ENCODE measurements at regions not wholly inside any gene's neighbourhood (a gene's known extent, or its start where the extent isn't known, plus 50 kb on each side); places are given as distances from the start of the nearest gene placed in this dataset.
A peak's percentile ranks its signal among the peaks of the same experiment; 100 is the strongest.
"Not testable (repeated sequence)": the region's sequence is repeated elsewhere in the genome, so short reads cannot be mapped to it uniquely, and the experiment has no call there.

DNA sequence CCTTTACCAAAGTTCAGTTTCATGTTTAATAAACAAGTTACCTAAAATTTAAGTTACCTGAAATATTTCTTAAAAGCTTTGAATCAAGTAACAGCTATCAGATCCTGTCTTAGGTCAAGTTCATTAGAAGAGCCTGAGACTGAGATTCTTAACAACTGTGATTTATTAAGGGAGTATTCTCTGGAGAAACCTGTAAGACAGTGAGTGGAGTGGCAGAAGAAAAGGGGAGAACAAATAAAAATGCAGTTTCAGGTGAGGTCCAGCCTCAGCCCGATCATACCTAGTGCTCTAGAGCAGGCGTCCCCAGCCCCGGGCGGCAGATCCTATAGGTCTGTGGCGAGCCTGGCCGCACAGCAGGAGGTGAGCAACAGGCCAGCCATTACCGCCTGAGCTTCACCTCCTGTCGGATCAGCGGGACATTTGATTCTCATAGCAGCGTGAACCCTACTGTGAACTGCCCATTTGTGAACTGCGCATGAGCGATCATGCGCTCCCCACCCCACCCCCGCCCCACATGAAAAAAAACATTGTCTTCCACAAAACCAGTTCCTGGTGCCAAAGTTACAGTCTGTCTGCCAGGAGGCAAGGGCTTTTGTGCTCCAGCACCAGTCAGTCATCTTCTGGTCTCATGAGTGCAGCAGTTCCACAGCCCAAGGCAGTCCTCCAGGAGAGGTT lies 59.2 kb upstream of the ADGRB3 start:
- DNase-seq, result no peak

DNA sequence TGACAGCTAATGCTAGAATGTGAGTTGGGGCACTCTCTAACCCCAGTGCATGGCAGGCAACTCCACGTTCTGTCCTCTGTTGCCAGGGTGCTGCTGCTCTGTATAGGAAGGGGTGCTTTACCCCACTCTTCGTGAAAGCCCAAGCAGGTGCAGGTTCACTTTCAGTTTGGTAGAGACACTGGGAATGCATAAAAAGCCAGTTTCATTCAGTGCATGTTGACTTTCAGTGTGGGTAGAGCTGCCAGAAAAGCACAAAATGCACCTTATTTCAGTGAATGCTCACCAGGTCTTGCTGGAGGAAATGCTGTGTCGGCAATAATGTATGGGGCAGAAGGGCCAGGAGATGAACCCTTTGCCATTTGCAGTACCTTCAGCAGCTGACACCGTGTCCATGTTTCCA lies 62.1 kb upstream of the ADGRB3 start:
- no peak for DNase-seq

DNA sequence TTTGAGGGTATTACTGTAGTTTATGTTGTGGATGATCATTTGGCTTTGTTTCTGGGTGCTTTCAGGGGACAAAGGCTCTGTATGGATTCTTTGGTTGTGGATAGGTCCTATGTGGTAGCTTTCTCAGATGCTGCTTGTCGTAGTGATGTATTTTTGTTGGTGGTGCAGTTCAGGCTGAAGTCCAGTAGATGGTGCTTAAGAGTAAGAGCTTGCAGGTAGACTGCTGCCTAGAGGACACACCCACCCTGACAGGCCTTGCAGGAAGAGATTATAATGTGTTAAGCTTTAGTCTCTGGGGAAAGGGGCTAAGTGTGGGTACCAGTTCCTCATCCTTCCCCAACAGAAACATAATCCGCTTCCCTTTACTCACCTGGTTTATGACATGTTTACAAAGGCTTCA lies 62.6 kb upstream of the ADGRB3 start:
- DNase-seq, result peak; percentile 59

DNA sequence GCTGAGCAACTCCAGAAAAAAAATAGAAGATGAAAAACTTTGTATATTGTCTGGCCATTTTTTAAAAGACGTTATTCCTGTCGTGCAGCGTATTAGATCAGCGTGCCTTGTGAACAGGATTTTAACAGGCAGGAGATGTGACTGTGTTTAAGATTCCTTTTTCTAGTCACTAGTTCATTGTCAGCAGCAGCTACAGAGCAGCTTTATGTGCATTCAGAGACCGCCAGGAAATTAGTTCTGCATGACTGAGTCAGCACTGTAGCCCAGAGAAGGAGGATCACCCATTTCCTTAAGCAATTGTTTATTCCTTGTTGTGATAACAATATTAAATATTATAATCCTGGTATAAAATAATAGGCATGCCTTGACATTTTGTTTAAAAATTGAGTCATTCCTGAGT lies 75.4 kb upstream of the ADGRB3 start:
- DNase-seq, result peak; percentile 34

DNA sequence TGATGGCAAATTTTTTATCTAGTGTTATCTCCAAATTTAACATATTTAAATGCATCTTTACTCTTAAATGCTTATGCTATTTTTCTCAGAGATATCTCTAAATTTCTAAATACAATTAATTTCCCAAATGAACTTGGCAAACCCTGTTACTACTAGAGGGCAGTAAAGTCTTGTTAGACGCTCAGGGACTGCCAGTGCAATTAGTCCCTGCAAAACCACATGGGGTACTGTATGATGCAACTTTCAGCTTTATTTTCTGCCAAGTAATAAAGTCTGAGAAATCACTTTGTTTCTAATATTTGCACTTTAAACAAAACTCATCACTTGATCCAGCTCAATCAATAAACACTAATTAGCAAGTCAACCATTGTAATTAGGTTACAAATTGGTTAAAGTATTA lies 76.0 kb upstream of the ADGRB3 start:
- DNase-seq, result no peak

DNA sequence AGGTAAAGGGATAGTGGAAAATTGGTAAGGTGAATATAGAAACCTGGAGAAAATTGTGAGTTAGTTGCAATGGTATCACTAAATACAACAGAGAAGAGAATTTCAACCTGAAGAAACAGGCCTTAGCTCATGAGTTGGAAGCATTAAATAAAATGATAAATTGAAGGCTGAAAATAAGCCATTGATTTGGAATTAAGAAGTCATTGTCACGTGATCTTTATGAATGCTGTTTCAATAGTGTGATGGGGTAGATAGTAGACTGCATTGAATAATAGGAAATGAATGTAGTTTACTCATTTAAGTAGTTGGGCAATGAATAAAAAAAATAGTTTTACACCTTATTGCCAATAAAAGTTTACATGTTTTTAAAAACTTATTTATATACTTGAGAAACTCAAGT lies 88.5 kb upstream of the ADGRB3 start:
- DNase-seq, result no peak

DNA sequence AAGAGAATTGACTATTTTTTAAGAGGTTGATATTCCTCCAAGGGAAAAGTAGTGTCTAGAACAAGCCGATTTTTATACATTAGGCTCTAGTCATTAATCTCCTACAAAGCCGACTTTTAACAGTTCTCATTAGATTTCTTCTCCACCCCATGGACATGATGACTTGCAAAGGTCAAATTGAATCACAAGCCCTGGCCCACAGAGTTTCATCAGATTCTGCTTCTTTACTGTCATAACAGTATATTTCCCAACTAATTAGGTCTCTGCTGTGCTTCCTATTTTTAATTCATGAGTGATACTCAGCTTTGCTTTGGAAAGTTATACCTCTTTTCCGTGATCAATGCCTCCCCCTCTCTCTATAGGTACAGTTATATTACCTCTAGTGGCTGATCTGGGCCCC lies 90.6 kb upstream of the ADGRB3 start:
- DNase-seq, result no peak

DNA sequence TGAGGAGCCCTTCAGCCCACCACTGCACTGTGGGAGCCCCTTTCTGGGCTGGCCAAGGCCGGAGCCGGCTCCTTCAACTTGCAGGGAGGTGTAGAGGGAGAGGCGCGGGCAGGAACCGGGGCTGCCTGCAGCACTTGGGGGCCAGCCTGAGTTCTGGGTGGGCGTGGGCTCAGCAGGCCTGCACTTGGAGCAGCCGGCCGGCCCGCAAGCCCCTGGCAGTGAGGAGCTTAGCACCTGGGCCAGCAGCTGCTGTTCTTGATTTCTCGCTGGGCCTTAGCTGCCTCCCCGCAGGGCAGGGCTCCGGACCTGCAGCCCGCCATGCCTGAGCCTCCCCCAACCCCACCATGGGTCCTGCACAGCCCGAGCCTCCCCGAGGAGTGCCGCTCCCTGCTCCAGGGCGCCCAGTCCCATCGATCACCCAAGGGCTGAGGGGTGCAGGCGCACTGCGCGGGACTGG lies 101.7 kb upstream of the ADGRB3 start:
- no peak for DNase-seq

DNA sequence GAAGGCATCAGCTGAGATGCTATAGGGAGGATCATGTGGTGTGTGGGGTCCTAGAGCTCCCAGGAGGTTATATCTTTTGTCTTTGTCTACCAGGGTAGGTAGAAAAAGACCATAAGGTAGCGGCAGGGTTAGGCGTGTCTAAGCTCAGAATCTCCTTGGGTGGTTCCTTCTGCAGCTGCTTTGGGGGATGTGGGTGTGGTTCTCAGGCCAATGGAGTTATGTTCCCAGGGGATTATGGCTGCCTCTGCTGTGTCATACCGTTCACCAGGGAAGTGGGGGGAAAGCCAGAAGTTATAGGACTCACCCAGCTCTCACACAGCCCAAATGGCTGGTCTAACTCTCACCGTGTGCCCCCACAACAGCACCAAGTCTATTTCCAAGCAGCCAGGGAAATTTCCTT lies 107.4 kb upstream of the ADGRB3 start:
- DNase-seq, result no peak

DNA sequence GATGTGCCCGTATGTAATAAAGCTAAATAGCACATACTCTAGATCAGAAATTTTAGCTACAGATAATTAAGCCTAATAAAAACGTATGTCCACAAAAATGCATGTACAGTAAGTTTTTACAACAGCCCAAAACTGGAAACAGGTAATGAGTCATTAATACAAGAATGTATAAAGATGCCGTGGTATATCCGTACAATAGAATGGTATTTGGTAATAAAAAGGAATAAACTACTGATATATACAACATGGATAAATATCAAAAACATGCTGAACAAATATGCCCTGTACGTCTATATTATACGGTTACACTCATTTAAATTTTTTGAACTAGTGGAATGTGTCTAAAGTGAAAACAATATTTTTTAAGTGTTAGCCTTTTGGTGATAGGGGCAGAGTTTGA lies 128.2 kb upstream of the ADGRB3 start:
- no peak for DNase-seq

DNA sequence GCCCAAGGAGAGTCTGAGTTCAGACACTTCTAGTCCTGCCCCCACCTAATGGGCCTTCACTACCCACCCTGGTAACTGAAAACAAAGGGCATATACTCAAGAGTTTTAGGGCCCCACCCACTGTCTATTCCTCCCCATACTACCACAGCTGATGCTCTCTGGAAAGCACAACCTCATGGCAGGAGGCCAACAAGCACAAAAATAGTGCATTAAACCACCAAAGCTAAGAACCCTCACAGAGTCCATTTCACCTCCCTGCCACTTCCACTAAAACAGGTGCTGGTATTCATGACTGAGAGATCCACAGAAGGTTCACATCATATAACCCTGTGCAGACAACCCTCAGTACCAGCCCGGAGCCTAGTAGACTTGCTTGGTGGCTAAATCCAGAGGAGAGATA lies 132.1 kb upstream of the ADGRB3 start:
- no peak for DNase-seq

DNA sequence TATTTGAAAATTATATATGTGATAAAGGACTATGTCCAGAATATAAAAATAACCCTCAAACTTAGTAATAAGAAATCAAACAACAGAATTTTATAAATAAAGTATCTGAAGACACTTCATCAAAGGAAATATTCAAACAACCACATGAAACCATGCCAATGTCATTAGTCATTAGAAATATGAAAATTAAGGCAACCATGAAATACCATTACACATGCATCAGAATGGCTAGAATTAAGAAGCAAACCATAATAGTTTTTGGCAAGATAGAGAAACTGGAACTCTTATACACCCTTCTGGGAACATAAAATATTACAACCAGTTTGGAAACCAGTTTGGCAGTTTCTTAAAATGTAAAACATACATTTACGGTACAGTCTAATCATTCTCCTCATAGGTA lies 137.2 kb upstream of the ADGRB3 start:
- no peak for DNase-seq

DNA sequence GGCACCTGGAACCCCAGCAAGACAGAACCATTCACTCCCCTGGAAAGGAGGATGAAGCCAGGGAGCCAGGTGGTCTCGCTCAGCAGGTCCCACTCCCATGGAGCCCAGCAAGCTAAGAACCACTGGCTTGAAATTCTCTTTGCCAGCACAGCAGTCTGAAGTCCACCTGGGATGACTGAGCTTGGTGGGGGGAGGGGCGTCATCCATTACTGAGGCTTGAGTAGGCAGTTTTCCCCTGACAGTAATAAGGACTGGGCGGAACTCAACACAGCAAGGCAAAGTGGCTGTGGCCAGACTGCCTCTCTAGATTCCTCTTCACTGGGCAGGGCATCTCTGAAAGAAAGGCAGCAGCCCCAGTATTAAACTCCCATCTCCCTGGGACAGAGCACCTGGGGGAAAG lies 140.2 kb upstream of the ADGRB3 start:
- DNase-seq, result not testable (repeated sequence)

DNA sequence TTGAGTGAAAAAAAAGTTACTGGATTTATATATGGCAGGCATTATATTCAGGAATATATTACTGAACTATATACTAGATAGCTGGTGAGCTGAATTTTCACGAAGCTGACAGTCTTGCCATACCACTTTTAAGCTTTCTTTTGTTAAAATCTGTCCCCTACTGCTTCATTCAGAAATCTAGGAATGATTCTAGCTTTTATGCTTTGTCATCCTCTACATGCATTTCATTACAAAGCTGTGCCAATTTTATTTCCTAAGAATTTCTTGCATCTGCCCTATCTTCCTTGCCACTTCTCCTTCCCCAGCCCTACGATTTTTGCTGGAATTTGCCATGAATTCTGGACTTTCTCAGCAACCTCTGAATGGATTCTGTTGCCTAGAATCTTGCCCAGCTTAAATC lies 158.5 kb upstream of the ADGRB3 start:
- DNase-seq, result no peak

DNA sequence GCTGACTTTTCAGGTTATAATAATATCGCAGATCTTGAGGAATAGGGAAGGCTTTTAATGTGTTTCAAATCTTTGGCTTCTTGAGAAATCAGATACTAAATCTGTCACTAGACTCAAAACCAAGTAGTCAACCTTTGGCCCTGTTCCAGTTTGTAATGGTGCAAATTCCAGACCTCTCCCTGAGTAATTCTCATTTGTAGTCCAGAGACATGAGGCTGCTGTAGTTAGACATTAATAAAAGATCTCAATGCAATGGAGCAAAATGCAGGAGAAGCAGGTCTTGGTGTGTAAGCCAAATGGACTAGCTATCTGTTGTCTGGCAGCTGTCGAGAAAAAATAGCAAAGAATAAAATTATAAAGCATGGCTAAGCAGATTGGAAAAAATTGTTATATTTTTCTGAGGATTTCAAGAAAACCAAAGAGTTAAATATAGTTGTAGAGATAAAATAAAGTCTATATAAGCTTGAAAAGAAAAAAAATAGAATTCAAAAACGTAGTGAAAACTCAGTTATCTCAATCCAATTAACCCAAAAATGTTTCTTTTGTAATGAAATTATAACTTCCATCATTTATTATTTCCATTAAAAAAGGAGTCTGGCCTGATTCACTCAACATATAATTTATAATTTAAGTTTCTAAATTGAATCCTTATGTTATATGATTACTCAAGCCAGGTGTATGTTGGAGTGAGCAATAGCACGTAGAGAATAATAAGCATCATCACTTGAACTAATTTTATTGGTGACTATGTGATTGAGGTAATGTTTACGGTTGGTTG lies 161.5 kb upstream of the ADGRB3 start:
- DNase-seq, result no peak

DNA sequence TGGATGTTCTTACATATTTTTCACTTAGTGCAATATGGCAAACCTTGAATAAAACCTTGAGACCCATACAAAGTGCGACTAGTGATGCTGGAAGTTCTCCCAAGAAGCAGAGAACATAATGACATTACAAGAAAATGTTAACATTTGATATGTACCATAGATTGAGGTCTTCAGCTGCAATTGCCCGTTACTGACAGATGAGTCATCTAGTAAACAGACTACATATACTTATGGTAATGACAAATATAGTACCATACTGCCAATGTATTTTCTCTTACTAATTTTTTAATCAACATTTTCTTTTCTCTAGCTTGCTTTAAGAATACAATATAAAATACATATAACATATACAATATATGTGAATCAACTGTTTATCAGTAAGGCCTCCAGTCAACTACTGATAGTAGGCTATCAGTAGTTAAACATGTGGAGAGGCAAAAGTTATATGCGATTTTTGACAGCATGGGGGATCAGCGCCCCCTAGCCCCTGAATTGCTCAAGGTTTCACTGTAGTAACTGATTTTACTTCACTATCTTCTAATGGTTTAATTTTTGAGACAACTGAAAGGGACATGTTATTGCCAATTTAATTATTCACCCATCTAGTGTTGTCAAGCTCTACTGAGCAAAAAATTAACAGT lies 166.7 kb upstream of the ADGRB3 start:
- DNase-seq, result no peak

DNA sequence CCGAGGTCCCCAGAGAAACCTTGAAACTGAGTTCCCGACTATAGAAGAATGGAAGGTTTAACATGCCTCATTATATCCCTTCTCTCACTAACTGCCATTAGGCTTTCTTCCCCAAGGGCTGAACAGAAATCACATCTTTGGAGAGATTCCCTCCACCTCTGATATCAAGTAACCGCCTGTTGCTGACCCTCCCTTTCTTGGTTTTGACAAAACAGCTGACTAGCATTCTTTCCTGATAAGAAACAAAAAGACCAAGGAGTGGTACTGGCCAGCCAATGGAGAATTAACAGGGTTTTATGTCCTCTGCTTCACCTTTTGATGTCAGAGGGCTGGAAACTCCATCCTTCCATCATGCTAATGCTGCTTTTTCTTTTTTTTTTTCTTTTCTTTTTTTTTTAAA lies 176.6 kb upstream of the ADGRB3 start:
- no peak for DNase-seq

DNA sequence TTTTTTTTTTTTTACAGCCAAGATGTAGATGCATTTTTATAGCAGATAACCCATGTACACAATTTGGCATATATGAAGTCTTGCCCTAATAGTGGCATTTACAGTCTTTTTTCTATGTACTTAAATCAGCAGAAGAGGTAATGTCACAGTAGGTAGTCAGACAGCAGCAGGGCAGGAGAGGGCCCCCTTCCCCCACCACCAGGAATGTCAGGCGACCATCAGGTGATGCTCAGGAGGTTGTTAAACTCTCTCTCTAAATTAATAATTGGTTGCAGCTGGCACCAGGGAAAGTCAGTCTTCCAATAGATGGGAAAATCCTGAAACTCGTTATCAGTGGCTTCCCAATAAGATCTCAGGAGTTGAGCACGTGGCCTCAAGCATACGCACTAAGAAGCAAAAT lies 188.0 kb upstream of the ADGRB3 start:
- DNase-seq, result no peak

DNA sequence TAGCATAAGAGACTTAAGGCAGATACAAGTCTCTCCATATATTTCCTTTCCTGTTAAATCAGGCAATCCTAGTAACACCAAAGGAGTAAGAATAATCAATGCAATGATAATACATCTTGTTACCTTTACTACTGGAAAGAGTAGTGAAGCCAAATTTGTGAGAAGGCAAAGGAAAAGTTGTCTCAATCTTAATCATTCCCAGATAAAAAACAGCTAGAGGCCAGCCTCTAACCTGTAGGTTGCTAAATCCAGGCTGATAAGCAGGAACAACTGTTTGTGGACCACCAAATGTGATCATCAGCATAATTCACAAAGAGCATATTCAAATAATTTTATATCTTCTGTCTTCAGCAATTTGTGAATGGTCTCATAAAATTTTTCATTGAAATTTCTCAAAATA lies 189.2 kb upstream of the ADGRB3 start:
- DNase-seq, result no peak

DNA sequence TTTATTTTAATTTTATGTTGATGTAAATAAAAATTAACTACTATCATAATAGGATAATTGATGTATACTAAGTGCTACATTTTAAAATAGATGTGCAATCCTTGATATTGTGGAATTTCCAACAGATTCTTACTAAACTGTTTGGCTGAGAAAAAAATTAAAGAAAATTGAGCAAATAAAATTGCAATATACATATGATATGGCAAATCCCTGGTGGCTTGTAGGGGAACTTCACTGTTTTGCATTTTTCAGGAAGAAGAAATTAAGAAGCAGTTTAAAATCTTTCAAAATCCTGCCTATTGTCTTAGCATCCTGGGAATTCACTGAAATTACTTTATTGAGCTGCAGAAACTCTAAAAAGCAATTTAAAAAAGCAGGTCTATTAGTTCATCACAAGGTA lies 191.4 kb upstream of the ADGRB3 start:
- DNase-seq, result no peak

DNA sequence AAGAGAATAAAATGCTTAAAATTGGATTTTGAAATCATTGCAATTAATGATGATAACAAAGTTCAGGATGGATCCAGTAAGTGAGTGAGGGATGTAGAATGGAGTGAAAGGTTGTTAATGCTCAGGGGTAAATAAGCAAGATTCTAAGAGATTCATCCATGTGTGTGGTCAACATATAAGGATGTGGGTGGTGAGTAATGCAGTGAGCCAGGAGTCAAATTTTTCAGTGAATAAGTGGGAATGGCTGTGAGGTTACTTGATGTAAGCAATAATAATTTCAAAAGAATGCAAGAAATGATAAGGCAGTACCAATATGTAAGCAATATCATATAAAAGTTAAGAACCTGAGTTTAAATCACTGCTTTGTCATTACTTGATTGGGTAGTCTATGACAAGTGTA lies 207.5 kb upstream of the ADGRB3 start:
- DNase-seq, result no peak

DNA sequence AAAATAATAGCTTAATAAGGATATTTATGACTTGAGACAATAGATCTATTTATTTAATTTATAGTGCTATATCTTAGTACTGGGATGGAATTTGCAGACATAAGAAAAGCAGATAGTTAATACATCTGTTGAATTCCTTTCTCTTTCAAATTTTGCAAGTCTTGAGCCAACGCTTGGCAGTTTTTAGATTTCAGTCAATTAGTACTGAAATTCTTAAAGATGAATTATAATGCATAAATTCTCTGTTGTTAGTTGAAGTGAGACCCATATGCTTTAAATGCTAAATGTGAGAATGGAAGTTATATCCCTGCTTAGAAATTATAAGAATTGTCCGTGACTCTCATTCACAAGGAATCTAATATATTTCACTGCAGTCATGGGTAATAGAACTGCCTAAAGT lies 225.1 kb upstream of the ADGRB3 start:
- DNase-seq, result no peak

DNA sequence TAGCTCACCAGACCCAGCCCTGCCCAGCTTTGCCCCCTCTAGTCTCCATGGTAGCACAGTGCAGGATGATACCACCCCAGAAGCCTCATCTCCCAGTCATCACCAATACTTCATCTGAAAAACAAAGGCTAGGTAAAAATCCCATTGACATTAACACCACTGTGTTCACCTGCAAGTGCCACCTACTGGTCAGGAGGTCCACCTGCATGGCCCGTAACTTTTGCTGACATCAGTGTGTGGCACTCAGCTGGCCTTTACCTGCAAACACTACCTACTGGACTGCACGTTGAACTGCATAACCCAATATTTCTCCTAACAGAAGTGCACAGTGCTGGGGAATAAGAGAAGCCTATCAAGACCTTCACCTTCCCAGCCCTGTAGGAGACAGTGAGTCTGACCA lies 234.7 kb upstream of the ADGRB3 start:
- DNase-seq, result no peak

DNA sequence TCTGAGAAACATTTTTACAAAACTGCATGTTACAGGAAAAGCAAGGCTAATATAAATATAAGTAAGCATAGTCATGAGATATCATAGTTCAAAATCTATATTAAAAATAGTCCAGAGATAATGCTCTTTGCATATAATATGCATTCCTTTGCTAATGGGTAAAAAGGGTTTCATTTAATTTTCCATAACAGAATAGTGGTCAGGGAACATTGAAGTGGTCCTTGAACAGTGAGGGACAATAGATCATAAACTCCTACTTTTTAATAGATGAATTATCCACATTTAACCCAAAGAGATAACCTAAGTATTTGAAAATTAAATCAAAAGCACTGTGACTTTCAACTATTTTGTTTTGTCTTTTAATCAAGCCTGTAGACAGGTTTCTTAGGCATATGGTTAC lies 243.1 kb upstream of the ADGRB3 start:
- DNase-seq, result no peak
